Stomach (tissue), 4 donors: ENCODE measurements at regions not wholly inside any gene's neighbourhood (a gene's known extent, or its start where the extent isn't known, plus 50 kb on each side); places are given as distances from the start of the nearest gene placed in this dataset.

Experiments
- CTCF ChIP-seq, 7 experiments: fragments of 450-650 bp in 4 of 7; fragments of 200-600 bp in 3 of 7; sonication (generic) in 3 of 7; IDR thresholded peaks; one replicate each; pipeline ENCODE4 v1.5.1; 2016 to 2019; ENCODE audit warnings: antibody characterized with exemption in 7 of 7, control low read depth in 2 of 7, mild to moderate bottlenecking in 1 of 7
- POLR2A ChIP-seq, 4 donors: fragments of 450-650 bp; IDR thresholded peaks; one replicate each; pipeline ENCODE4 v1.6.1; 2016; ENCODE audit warnings: antibody characterized with exemption in 4 of 4, control low read depth in 2 of 4, mild to moderate bottlenecking in 1 of 4, moderate library complexity in 1 of 4

- TF ChIP-seq CTCF (IDR thresholded peaks at IDR 0.05): no peak
- TF ChIP-seq POLR2A (IDR thresholded peaks at IDR 0.05): no peak
Observed at GRCh38 chr18:73007195-73007914, 139.6 kb upstream of the NETO1 start.
